HL-60 (cell line): ENCODE measurements at regions not wholly inside any gene's neighbourhood (a gene's known extent, or its start where the extent isn't known, plus 50 kb on each side); places are given as distances from the start of the nearest gene placed in this dataset.

ENCODE experiments used
- CTCF ChIP-seq: IDR thresholded peaks from one replicate; pipeline ENCODE4 v1.5.1; 2011; ENCODE audit warnings: low read length, control low read depth, inconsistent platforms; ENCODE audit not compliant: insufficient read depth
- POLR2AphosphoS5 ChIP-seq: IDR thresholded peaks from 2 replicates; pipeline ENCODE4 v1.6.1; 2012; ENCODE audit warnings: low read depth

DNA sequence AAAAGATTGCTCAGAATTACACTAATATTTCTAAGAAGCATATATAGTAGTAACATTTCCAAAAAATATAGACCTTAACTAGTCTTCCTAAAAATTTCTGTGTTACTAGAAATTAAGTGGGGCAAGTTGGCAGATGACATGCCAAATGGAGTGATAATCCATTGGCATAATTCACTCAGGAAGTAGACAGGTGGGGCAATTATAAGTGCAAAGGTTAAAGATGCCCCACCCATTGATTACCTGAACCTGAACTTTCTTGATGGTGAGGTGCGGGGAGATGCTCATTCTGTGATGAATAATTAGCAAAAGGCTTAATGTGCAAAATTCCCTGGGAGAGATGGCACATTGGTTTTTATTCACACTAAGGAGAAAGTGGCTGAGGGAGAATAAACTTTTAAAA lies 145.8 kb upstream of the RASGEF1B start:
- TF ChIP-seq CTCF (no peak), POLR2AphosphoS5 (no peak)
